Fibroblast of mammary gland (primary cell): ENCODE measurements at regions not wholly inside any gene's neighbourhood (a gene's known extent, or its start where the extent isn't known, plus 50 kb on each side); places are given as distances from the start of the nearest gene placed in this dataset.

Experiments
- DNase-seq: peaks from one replicate; pipeline ENCODE4 v3.0.0-alpha.2; 2010; ENCODE audit warnings: low read depth
- H3K4me3 ChIP-seq: 2 replicates; pipeline ENCODE4 v1.5.1; 2011; ENCODE audit warnings: low read depth, mild to moderate bottlenecking, low read length, moderate library complexity; ENCODE audit not compliant: control insufficient read depth
- CTCF ChIP-seq: conservative IDR thresholded peaks from 2 replicates; pipeline ENCODE4 v1.5.1; 2011; ENCODE audit warnings: low read depth, low read length, inconsistent platforms; ENCODE audit not compliant: control insufficient read depth, insufficient read depth

- no peak for TF ChIP-seq CTCF
- no peak for DNase-seq
- no peak overlapping the region for H3K4me3 ChIP-seq
Measured at GRCh38 chr12:97748298-97748697, 285.7 kb downstream of the RMST start.

DNA sequence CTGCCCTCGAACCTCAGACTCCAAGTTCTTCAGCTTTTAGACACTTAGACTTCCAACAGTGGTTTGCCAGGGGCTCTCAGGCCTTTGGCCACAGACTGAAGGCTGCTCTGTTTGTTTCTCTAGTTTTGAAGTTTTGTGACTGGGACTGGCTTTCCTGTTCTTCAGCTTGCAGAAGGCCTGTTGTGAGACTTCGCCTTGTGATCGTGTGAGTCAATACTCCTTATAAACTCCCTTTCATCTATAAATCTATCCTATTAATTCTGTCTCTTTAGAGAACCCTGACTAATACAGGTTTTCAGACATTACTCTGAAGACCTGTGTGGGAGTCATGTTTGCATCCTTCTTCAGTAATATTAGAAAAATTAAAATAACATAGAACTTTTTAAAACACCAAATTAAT, 289.1 kb downstream of the RMST start:
- TF ChIP-seq CTCF, result no peak
- no peak overlapping the region for H3K4me3 ChIP-seq
- peak; percentile 40 for DNase-seq

GRCh38 chr12:97752129-97752528, 289.5 kb downstream of the RMST start:
- DNase-seq, result peak; percentile 73
- no peak overlapping the region for H3K4me3 ChIP-seq
- no peak for TF ChIP-seq CTCF

- no peak overlapping the region for H3K4me3 ChIP-seq
- no peak for DNase-seq
- no peak for TF ChIP-seq CTCF
Measured at GRCh38 chr12:97753332-97753731, 290.7 kb downstream of the RMST start.

DNA sequence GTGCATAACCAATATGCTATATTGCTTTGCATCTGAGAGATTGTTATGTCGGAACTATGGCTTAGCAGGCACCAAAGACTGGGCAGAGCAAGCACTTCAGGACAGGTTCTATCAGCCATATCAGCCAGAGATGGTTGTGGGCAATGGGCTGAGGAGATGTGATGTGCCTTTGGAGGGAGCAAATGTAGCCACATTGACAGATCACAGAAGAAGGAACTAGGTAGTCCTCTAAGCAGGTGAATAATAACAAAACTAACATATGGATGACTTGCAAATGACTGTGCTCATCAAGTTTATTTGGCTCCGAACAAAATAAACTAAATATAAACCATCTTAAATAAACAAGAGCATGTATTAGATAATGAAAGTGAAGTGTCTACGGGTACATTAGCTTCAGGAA, 291.7 kb downstream of the RMST start:
- no peak for DNase-seq
- no peak overlapping the region for H3K4me3 ChIP-seq
- TF ChIP-seq CTCF, result no peak

DNA sequence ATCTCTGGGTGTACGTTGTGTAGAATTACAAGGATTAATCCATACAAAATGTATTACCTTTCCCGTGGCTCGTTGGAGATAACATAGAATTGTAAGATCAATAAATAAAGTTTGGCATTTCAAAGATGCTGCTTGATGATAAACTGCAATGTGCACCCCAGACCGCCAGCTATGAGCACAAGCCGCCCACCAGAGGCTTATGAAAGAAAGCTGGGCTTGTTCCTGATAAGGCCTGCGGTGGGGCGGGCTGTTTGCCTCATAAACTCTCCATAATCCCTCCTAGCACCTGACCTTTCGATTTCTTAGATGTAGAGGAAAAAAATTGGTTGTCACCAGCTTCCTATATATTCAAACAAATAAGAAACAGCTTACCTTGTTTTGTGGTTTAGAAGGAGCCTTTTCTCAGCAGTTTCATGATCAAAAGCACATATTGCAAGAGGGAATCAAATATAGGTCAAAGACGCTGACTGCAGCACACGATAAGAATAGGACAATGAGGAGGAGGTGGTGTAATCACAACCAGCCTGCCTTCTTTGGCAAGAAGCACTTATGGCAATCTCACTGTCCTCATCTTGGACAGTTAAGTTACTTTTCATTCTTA, 293.6 kb downstream of the RMST start:
- H3K4me3 ChIP-seq, result no peak overlapping the region
- DNase-seq, result peak; percentile 24
- no peak for TF ChIP-seq CTCF

DNA sequence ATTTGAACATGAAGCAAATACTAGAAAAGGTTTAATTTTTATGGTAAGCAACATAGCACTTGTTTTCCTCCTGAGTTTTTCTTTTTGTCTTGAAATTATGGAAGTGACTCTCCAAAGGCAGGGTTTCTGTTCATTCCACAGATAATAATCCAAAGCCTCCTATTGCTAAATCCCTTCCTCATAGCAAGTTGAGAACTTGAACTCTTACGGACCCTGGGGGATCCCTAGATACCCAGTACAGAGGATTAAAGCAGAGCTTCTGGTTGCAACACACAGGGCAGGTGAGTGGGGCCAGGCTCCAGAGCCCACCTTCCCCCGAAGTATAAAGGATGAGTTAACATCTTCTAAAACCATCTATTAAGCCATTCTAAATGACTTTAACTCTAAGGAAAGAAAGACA, 294.1 kb downstream of the RMST start:
- no peak for TF ChIP-seq CTCF
- no peak for DNase-seq

More for the DNA sequence above, 294.1 kb downstream of the RMST start:
- no peak overlapping the region for H3K4me3 ChIP-seq
